HG03103 (cell line): ENCODE measurements at regions not wholly inside any gene's neighbourhood (a gene's known extent, or its start where the extent isn't known, plus 50 kb on each side); places are given as distances from the start of the nearest gene placed in this dataset.

ENCODE experiments used
- ATAC-seq: cut with Tn5 transposase; IDR thresholded peaks from one replicate; pipeline ENCODE4 v1.9.1; 2021; ENCODE audit warnings: low read depth; ENCODE audit not compliant: unreplicated experiment

DNA sequence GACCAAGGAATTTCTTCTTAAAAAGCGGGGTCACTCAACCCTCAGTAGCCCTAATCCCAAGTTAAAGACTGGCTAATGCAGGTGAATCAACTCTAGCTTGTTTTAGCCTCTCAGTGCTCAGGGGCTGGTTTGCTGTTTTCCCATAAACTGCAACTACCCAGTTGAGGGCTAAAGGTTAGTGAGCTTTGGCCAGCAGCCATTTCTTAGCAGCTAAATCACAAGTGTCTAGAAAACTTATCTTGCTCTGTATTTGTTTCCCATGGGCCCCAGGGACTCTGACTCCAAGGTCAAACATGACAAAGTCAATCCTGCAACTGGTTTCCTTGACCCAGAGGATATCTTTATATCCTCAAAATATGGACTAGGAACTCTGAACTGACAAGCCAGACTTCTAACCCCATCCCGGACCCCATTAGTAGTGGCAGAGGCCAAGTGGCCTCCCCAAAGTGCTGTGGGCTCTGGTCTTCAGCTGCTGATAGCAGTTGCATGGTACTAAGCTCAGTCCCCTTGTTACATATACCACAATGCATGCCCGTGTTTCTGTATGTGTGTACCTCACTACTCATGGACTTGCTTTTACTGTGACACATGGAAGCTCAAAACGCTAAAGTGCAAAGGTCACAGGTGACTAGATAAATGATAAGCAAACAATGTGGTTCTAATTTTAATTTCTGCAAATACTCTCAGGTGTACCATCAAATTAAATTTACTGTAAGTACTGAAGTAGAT, 793.0 kb upstream of the IGFBP3 start:
- no peak for ATAC-seq

DNA sequence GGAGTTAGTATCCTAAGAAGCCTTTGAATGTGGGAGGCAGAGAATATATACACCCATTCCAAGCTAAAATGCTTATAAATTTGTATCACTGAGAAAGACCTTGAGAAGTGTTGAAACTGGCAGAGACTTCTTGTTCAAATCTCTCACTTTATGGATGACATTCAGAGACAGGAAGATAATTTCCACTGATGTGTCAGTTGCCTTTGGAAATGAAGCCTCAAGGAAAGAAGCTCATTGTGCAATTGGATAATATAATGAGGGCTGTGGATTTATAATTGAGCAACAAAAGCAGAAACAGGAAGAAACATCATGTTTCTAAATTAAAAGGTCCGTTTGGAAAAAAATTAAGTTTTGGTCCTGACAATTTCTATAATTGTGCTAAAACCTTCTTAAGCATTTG, 789.9 kb upstream of the IGFBP3 start:
- ATAC-seq = no peak

DNA sequence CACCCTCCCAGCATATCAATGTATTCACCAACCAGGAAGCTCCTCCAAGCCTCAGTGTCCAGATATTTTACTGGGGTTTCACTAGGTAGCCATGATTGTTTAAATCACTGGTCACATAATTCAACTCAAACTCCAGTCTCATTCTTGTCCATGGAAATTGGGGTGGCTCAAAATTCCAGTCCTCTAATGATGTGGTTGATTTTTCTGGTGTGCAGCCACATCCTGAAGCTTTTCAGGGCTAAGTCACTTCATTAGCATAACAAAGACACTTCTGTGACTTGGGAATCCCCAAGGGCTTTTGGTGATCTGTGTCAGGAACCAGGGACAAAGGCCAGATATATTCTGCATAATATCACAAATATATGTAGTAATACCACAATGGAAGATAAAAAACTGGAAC, 786.9 kb upstream of the IGFBP3 start:
- ATAC-seq = no peak

DNA sequence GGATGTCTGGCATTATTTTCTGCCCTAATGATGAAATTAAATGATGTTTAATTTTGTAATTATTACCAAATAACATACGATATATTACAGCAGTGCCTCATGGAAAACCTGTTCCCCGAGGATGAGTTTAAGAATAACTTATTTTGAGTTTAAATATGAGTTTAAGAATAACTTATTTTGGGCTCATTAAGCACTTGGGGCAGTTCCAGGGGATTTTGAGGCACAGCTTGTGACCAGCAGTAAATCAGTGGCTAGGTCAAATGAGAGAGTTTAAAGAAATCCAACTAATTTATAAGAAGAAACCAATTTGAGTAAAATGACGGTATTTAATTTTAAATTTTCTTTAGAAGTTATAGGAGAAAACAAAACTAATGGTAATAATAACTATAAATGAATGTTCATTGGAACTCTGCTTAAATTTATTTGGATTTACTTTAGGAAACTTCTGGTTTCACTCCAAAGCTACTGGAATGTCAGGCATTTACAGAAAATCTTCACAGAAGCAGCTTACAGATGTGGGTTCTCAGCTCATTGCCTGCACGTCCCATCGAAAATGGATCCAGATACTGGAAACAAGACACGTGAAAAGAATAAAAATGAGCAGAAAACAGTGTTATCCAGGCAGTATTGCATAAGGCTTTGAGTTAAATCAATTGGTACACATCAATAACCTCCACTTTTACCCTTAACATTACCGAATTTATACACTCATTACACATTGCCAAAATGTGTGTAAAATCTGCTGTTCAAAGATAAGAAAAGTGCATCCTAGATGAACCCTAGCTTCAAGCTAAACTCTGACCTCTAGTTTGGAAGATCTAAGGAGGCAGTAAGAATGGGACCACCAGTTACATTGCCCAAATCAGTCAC, 784.5 kb upstream of the IGFBP3 start:
- ATAC-seq = no peak

DNA sequence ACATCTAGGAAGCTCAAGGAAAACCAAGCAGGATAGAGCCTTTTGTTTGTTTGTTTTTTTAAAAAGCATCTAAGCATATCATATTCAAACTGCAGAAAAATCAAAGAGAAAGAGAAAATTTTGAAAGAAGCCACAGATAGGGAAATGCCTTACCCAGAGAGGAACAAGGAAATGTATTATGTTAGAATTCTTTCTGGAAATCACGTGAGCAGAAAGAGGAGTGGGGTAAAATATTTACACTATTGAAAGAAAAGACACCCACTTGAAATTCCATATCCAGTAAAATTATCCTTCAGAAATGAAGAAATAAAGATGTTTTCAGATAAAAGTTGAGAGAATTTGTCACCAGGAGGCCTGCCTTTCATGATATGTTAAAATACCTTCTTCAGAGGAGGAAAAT, 775.7 kb upstream of the IGFBP3 start:
- ATAC-seq = no peak

DNA sequence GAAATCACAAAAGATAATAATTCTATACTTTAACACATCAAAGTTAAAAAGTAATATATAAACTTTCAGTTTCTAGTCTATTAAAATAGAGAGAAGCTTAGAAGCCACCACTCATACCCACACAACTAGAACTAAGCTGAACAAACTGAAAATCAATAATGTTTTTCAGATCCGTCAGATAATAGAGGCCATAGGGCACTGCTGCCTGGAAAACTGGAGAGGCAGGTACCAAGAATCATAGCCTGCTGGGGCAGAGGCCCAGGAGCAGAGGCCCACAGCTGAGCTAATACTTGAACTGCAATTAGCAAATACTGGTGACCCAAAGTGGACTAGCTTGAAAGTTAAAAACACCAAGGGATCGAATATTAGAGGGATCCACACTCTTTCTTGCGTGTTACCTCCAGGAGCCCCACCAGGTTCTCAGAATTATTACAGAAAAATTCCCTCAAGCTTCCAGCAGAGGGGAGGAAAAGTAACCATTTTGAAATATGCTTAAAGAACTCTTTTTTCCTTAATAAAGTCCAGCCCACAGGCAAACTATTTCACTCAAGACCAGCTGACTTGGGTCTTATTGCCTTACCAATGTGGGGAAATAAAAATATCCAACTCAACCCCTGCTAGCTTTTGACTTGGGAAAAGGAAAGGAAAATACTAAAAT, 774.1 kb upstream of the IGFBP3 start:
- ATAC-seq = no peak

DNA sequence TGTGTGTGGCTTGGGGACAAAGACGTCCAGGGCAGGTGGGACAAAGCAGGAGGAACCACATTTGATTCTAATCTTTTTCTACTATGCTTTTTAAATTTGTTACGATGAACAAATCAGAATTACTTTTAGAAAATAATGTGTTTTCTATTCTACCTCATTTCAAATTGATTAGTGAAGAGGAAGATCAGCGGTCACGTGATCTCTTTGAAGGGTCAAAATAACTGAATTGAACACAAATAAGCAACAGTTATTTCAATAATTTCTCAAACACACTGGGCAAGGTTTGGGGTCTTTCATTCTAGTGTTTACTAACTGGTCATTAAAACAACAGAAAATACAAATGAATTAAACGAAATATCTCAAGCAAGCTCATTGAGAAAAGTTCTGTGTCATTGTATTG, 773.0 kb upstream of the IGFBP3 start:
- no peak for ATAC-seq

DNA sequence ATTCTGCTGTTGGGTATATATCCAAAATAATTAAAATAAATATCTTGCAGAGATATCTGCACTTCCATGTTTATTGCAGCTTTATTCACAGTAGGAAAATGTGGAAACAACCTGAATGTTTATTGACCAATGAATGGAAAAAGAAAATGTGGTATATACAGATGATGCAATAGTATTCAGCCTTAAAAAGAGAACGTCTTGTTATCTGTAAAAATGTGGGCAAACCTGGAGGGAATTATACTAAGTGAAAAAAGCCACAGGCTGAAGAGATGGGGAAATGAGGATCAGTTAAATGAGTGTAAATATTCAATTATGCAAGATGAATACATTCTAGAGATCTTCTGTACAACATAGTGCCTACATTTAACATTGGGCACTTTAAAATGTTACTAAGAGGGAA, 766.1 kb upstream of the IGFBP3 start:
- no peak for ATAC-seq

DNA sequence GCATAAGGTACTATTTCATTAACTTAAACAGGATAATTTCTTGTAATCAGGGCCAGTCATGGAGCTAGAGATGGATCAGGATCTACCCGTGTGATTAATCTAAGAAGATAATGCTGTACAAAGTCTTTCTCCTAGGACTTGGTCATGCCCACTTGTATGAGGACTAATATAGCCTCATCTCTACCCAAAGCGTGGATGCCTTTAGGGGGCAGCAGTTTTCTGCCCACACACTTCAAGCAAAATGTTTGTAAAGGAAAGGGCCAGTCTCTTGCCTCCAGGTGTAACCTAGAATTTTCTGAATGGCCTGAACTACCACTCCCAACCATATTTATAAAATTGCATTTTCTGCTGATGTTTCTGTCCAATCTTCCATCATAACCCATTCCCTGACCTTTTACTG, 764.0 kb upstream of the IGFBP3 start:
- ATAC-seq = no peak

DNA sequence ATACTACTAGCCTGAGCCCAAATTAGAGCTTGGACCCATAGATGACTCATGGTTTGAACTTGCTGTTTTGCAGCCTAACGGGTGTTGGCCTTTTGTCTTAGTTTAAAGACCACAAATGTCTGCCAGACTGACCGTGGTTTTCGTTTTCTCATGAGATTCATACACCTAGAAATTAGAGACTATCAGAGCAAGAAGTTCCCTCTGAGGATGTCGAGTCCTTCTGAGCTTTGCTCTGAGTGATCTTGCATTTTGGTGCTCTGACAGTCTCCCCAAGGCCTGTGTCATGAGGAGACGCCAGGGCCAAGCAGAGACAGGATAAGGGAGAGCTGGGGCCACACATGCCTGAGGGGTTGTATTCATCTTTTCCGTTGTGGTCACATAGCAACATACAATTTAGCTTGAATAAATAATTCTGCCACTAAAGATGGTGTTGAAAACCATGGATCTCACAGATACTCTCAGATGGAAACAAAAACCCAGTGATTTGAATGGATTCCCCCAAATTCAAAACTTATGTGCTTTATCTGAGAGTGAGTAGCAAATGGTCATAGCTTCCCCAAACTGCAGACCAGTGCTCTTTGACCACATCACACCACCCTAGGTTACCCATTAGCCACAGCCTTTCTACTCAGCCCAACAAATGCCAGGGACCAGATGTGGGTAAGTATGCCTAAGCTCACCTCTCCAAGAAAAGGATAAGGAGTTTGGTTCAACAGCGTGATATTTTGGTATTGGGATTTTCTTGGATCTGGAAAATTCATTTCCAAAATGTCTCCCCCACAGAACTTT, 762.0 kb upstream of the IGFBP3 start:
- ATAC-seq = no peak

DNA sequence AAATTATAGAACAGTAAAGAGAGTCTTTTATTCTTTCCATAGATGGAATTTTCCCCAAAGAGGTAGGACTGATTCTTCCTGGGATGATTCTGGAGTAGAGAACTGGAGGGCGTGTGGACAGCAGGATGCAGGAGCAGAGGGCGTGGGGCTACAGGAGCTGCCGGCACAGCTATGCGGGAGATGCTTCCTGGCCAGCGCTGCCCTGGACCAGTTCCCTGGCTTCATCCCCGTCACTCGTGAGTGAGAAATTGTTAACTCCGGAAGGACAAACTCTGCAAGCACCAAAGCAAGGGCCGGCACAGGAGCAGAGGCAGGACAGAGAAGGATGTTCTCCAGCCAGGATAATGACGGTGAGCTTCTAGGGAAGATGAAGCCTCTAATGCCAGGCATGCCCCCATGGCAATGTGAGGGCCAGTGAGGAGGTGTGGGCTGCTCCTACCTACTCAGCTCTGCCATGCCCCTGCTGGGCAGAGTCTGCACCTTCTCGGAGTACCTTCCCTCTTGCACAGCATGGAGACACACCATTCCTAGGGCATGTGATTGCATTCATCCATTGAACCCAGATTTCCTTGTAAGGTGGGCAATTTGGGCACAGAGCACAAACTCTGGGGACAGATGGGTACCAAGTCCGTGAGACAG, 760.9 kb upstream of the IGFBP3 start:
- ATAC-seq = no peak

DNA sequence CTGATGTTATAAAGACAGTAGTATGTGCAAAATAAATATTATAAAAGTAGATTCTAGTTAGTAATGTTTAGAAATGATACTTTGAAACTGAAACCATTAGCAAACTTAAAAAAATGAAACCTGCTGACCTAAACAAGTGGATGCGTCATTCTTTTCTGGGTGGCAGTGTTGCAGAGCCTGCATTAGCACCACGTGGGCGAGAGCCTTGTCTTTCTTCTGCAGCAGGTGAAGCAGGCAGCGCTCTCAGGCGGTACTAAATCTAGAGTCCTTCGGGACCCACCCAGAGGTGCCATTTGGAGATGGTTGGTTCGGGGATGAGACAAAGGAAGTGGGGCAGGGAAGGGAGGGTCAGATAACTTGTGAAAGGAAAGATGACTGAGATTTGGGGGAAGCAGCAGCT, 759.1 kb upstream of the IGFBP3 start:
- no peak for ATAC-seq

DNA sequence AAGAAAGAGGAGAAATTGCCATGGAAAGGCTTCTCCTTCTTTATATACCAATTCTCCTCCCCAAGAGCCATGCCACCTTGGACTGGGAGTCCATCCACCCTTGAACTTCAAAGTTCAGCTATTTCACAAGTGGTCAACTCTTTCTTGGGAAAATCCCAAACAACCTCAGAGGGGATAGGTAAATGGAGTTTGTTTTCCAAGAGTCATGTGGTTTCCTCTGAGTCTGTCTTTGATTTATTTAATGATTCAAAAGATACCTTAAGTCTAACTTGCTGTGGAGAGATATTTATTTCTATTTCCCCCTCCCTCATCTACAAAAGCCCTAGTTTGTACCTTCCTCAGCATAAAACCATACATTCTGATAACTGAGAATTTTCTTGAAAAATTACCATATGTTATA, 758.6 kb upstream of the IGFBP3 start:
- ATAC-seq = no peak

DNA sequence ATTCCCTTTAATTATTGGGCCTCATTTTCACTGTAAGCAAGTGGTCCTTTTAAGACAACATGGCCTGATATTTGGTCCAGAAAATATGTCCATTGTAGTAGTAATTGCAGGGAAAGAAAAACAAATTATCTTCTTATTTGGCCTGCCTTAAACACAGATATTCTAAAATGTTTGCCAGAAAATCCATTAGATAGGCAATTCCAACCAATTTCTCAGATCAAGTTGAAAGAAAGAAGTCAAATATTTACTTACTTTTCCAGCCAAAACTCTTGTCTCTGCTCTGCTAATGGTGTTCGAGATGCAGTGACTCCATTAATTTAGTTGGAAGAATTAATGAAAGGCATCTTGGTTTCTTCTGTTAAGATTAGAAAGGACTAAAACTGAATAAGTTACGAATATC, 757.3 kb upstream of the IGFBP3 start:
- no peak for ATAC-seq

DNA sequence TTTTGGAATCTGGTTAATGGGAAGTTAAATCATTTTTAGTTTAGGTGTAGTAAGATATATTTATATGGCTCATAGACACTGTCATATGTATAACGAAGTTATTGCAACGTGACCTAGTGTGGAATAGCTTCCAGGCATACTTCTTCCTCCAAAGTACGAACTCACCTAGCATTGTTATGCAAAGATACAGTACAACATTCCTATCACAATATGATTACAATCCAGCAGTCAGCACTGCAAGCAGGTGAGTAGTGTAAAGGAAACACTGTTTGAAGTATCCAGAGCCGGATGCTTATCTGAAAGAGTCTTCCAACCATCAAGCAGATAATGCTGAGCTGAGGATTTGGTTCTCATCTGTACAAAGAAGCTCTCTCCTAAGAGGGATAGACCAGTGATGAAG, 754.4 kb upstream of the IGFBP3 start:
- ATAC-seq = no peak

DNA sequence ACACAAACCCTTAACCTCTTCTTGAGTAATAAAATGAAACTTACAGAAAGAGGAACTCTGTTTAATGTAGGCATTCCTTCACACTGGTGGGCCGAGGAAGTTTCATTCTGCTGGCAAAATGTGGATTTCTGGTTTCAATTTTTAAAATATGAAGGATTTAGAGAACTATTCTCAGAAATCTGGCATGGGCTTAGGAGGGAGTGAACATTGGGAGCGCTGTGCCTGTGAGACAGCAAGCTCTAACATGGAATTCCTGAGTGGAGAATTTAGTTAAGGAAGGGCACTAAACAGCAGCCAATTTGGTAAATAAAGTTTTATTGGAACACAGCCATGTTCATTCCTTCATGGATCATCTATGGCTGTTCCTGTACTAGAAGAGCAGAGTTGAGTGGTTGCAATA, 751.8 kb upstream of the IGFBP3 start:
- no peak for ATAC-seq

DNA sequence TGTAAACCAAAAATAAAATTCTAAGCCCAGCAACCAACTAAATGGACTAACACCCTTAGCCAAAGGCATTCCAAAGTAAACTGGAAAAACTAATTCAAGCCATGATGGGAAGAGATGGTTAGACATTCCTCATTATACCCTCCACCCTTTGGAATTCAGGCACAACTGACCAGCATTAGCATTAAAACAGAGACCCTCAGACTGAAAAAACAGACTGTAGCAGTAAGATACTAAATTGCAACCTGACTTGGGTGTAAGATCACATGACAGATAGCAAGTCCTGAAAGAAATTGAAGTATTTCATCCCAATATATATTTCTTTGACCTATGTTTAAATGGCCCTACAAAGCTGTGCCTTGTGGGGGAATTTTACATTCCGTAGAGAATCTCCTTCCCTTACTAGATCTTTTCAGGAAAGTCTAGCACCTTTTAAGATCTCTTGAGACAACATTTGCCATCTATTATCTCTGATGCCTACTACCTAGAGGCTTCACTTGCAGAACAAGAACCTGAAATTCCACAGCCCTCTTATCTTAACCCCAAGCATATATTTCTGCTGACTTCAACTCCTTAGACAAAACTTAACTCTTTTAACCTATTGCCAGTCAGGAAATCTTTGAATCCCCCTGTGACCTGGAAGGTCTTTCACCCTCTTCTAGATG, 750.2 kb upstream of the IGFBP3 start:
- no peak for ATAC-seq

DNA sequence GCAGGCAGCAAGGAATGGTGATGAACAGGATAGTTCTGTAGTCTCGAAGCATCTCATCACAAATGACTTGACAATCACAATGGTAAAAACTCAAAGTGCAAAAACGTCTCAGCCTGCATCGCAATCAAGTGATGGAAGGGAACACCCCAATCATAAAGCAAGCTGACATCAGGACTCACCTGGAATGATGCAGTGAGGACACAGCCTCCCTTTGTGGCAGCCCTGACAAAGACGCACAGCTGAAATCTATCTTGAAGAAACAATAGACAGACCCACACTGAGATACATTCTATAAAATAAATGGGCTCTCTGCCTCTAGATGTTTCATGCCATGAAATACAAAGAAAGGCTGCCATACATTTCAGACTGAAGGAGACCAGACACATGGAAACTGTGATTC, 748.0 kb upstream of the IGFBP3 start:
- ATAC-seq = no peak

DNA sequence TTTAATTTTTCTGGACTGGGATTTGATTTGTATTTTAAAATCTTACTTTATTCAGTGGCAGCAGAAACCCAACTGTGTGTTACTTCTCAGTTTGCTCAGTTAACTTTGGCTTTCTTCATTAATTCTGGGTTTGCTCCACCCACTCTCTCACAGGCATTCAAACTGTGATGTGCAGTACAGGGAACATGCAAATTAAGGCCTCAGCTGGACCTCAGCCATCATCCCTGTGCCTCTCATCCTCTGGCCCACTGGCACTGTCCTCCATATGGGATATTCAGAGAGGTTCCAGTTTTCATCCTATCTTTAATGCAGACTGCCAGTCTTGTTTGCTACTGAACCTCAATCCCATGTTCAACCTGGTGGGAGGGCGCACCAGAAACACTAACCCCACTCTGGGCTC, 743.4 kb upstream of the IGFBP3 start:
- ATAC-seq = no peak

DNA sequence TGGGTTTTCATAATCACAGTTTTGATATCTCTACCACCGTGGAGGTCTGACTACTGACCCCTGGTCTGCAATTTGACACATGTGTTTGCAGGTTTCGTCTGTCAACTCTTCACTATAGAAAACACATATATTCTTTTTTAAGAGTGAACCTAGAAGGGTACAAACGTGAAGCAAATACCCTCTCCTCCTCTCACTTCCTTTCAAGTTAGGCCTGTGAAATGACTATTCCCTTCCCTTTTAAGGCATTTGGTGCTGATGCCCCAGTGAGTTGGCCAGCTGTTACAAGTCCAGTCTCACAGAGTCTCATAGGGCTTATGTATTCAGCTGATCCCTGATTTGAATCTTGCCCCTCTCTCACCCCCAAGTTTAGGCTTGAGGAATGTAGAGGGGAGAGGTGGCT, 742.0 kb upstream of the IGFBP3 start:
- no peak for ATAC-seq
